NCI-H1930 (cell line): ENCODE measurements at regions not wholly inside any gene's neighbourhood (a gene's known extent, or its start where the extent isn't known, plus 50 kb on each side); places are given as distances from the start of the nearest gene placed in this dataset.

Experiments used
- DNase-seq, 2 experiments: peaks; one replicate each; lab custom pipeline; 2025; lab: John Stamatoyannopoulos, UW

DNA sequence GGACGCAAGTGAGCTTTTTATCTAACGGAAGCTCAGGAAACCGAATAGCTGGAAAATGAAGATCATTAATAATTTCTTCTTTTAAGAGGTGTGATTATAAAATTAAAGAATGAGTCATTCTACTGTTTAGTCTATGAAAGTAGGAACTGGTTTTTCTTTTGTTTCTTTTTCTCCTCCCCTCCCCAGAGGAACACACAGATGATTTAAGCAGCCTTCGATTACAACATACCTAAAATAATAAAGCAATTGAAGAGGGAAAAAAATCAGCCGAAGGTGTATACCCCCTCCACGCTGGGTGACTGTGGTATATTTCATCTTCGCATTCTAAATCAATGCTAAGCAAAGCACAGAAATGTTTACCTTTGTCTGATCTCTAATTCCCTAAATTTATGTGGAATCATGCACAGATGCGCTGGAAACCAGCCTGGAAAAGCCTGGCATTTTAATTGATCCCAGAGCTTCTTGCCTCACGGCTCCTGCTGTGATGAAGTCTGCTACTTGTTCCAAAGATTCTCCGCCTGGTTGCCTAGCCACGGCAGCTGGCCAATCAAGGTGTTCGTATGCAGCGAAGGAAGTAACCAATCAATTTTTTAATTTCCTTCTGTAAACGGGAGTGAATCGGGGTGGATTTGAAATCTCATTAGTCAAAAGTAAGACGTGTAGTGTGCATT lies 133.9 kb downstream of the FANCF start:
- DNase-seq: no peak

DNA sequence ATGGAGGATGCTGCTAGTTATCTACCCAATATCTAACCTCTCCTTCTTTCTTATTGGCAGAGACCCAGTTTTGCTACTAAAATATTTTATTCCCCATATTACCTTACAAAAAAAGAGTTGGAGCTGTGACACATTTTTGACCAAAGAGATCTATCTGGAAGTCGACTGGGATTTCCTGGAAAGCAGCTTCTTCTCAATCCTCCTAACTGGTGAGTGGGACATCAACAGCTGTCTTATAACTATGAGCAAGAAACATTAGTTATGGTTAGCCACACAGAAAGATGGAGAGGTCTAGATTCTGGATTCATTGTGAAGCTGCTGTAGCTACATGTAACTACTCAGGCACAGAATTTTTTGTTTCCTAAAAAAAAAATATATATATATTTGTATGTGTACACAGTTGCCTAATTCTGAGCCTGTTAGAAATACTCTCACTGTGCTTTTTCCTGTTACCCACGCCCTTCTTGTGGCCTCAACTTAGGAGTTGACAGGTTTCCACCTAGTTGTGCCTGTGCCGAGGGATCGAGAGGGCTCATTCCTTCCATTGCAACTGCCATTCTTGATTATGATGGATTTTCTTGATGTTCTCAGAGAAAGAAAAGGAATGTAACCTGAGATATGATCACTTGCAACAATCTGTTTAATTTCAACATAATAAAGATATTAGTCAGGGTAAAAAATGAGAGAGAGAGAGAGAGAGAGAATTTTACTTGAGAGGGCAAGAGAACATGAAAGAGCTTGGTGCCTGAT lies 142.0 kb downstream of the SLC17A6 start:
- no peak for DNase-seq

GRCh38 chr11:22479208-22479607 lies 141.0 kb downstream of the SLC17A6 start:
- DNase-seq: no peak

DNA sequence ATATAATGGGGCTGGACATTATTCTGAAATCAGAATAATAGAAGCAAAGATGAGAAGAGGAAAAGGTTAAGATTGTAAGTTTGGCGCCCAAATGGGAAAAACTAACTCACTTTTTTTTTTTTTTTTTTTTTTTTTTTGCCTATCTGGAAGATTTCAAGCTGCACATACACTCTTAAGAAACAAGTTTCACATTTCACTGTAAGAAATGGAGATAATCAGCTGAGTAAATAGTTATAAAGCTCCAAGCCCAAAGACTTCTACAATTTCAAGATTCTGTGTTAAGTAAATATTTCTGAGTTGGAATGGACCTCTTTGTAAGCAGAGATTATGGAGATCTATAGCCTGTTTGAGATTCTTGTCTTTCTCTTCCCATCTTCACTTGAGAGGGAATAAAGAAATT lies 140.0 kb downstream of the SLC17A6 start:
- no peak for DNase-seq

GRCh38 chr11:22477312-22477711 lies 139.1 kb downstream of the SLC17A6 start:
- no peak for DNase-seq

- no peak for DNase-seq
These were observed 138.4 kb downstream of the SLC17A6 start for GRCh38 chr11:22476589-22476988.

GRCh38 chr11:22474616-22475015 lies 136.4 kb downstream of the SLC17A6 start:
- DNase-seq: no peak

GRCh38 chr11:22473586-22473985 lies 135.4 kb downstream of the SLC17A6 start:
- no peak for DNase-seq

- DNase-seq: no peak
These were observed 134.1 kb downstream of the SLC17A6 start for GRCh38 chr11:22472306-22472705.

GRCh38 chr11:22471385-22471784 lies 133.2 kb downstream of the SLC17A6 start:
- DNase-seq: no peak

- DNase-seq: no peak
These were observed 129.6 kb downstream of the SLC17A6 start for GRCh38 chr11:22467741-22468140.

DNA sequence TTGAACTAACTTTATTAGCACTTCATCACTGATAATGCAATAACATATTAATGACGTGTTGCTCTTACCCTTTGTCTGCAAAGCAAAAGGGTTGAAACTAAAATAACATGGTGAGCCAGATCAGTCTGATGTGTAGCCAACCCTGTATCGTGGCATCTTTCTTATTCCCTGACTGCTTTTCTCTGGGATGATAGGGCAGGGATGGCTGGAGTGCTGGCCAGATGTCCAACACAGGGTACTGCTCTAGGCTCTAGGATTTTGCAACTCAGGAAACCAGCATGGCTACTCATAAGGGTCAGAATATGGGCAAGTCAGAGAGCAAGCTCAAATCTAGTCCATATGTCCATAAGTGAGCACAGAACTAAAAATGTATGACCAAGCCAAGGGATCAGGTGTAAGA lies 129.1 kb downstream of the SLC17A6 start:
- no peak for DNase-seq

GRCh38 chr11:22466809-22467208 lies 128.6 kb downstream of the SLC17A6 start:
- DNase-seq: no peak

DNA sequence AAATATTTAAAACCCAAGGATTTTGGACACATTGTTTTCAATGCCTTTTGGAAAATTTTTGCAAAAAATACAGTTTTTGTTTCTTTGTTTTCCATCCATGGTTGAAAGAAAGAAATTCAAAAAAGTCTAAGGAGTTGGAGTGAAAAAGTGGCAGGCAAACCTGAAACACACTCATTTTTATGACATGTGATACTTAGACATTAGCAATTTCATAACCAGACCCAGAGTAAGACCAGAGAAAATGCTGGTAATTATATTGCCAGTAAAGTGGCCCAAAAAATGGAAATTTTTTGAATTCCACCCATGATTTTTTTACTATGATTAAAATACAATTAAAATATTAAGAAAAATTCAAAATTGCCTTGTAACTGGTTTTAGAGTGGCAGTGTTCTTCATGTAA lies 128.2 kb downstream of the SLC17A6 start:
- DNase-seq: no peak

DNA sequence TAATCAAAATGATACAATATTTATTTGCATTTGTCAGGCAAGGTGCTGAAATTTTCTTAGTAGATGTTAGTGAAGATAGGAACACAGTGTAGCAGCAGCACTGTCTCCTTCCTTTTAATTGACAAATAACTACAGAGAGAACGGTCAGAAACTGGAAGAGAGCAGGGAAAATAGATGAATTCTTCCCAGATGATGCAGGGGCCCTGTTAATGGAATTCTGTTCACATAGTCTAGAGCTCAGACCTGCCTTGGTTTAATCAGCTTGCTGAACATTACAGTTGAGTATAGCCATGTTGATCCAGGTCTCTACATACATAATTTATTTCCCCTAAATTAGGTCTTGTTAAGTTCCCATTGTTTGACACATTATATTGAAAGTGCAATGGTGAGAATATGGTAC lies 127.4 kb downstream of the SLC17A6 start:
- DNase-seq: no peak

DNA sequence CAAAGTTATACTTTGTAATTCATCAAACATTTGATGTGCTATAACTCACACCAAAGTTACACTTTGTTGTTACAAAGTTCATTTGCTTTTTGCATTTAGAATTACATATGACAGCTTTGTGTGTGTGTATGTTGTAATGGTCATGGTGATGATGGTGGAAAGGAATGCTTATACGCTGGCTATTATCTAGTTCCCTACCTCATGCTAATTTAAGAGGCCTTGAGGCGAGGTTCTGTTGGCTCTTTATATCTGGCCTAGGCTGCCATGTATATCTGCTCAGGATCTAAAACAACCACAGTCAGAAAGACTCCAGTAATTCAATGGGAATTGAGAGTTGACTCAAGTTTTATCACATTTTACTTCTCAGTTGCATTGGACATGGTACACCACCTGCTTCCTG lies 123.4 kb downstream of the SLC17A6 start:
- DNase-seq: no peak

DNA sequence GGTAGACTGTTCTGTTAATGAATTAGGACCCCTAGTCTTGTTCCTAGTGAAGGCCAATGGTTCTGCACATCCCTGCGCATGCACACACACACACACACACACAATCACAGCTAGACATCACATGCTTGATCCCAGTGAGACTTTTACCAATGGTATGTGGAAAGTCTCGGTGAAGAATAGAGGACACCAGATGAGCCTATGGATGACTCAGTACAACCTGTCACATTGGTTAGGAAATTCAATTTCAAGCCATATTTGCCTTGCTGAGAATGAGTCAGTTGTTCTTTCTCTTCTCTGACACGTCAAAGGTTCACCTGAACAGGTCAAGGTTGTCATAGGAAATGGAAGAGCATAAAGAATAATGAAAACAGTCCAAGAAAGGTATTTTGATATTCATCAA lies 122.0 kb downstream of the SLC17A6 start:
- DNase-seq: no peak

DNA sequence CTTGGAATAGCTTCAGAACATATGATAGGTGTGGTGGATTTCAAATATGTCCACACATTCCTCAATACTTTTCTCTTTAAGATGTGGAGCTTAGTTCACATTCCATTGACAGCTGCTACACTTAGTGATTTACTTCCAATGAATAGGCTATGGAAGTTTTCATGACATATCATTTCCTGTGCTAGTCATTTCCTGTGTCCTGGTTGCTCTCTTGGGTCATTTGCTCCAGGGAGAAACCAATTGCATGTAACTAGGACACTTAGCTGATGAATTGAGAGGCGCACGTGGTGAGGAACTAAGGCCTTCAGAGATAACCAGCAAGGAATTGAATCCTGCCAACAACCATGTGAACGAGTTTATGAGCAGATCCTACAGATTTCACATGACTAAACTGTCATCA lies 120.9 kb downstream of the SLC17A6 start:
- no peak for DNase-seq

- no peak for DNase-seq
These were observed 120.0 kb downstream of the SLC17A6 start for GRCh38 chr11:22458161-22458560.

DNA sequence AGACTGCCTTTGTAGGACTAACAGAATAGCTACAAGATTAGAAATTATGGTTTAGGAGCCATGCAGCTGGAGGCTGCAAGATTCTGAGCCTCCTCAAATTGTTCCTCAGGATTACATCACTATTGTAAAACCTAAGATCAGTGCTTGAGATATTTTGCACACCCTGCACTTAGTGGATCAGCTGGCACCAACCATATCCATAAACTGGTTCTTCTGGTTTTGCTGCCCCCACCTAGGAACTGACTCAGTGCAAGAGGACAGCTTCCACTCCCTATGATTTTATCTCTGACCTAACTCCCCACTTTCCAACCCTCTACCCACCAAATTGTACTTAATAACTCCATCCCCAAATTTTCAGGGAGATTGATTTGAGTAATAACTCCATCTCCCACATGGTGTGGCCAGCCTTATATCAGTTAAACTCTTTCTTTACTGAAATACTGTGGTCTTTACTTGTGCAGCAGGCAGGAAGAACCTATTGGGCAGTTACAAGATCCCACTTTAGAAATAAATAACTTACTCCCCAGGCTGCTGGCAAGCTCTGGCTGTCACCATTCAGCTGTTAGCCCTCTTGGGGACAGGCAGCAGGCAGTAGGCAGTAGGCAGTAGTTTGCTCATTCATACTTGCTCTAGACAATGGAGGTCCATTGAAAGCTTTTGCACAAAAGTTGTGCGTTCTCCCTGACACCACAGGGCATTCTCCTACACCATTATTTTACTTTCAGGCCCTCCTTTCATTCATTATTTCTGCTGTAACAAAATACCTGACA lies 119.0 kb downstream of the SLC17A6 start:
- DNase-seq: no peak

DNA sequence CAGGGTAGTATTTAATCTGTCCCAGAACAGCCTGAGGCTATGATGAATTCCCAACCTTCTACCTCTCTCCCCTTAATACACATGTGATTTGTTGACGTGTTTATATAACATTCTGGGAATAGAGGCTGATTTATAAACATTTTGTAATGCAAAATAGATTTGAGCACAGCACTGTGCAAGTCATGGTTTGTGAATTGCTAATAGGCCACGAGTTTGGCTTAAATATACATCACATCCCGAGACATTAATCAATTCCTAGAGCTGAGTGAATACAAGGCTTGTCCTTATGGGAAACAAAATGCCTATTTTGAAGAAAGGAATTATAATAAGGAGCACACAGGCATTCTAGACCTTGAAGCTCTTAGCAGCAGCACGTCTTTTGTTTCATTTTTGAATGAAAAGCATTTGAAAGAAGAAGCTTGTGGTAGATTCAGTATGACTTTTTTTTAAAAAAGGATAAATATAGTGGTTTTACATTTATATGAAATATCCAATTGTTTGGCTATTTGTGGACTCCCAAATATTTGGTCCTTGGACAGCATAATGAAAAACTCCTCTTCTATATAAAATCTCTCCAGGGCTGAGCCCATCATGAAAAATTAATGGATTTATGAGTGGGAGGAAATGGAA lies 116.4 kb downstream of the SLC17A6 start:
- no peak for DNase-seq

GRCh38 chr11:22449441-22449840 lies 111.3 kb downstream of the SLC17A6 start:
- no peak for DNase-seq

GRCh38 chr11:22444076-22444475 lies 105.9 kb downstream of the SLC17A6 start:
- no peak for DNase-seq
